HepG2 (cell line): ENCODE measurements at regions not wholly inside any gene's neighbourhood (a gene's known extent, or its start where the extent isn't known, plus 50 kb on each side); places are given as distances from the start of the nearest gene placed in this dataset.
A peak's percentile ranks its signal among the peaks of the same experiment; 100 is the strongest.

Experiments used
- ATAC-seq: fragments of 200-7000 bp; cut with Tn5 transposase; 3 replicates; pipeline ENCODE4 v1.9.1; 2020; ENCODE audit warnings: mild to moderate bottlenecking, moderate library complexity
- BruUV-seq: library from RNA; stranded (reverse); fragments of 400-500 nt; replicated peaks from 2 replicates; lab custom pipeline; 2021; lab: Mats Ljungman, UMichigan
- CTCF ChIA-PET: fragments of 300-600 bp; formaldehyde crosslinking; extraction: SDS; loops from one replicate; lab custom pipeline; 2021; ENCODE audit warnings: low total read pairs, inconsistent platforms, low intra/inter-chr PET ratio; lab: Yijun Ruan, JAX
- POLR2A ChIA-PET: fragments of 350-600 bp; sonication (Branson Sonifier 250); formaldehyde crosslinking; loops from one replicate; lab custom pipeline; 2020; ENCODE audit warnings: antibody characterized with exemption, inconsistent platforms; lab: Yijun Ruan, JAX
- DNase-seq: peaks from one replicate; pipeline ENCODE4 v3.0.0-alpha.2; 2015; ENCODE audit warnings: low spot score
- FAIRE-seq: peaks from 3 replicates; lab custom pipeline; 2011; peaks lifted over from hg19 to GRCh38; lab: Jason Lieb, UNC
- H2AFZ ChIP-seq: one replicate; pipeline ENCODE4 v1.6.1; 2011; ENCODE audit warnings: low read length, inconsistent platforms
- H3K27ac ChIP-seq: fragments of 300-600 bp; 3 replicates; pipeline ENCODE4 v1.8.0; 2011; ENCODE audit warnings: mixed run types, mild to moderate bottlenecking, mixed read lengths, low read length, inconsistent platforms; ENCODE audit not compliant: insufficient read depth; ENCODE audit errors: extremely low read length
- H3K27me3 ChIP-seq, 2 experiments: fragments of 200-600 bp in 1 of 2; 2 replicates in 1 of 2; 3 replicates in 1 of 2; pipeline versions ENCODE4 v1.6.0 to v1.8.0; 2011; ENCODE audit warnings: low read length in 2 of 2, mild to moderate bottlenecking in 2 of 2, moderate library complexity in 2 of 2, inconsistent platforms in 1 of 2; ENCODE audit not compliant: insufficient read depth in 2 of 2, control insufficient read depth in 1 of 2
- H3K36me3 ChIP-seq, 2 experiments: fragments of 200-600 bp in 1 of 2; replicated peaks in 1 of 2; 2 replicates in 1 of 2; 3 replicates in 1 of 2; pipeline versions ENCODE4 v1.5.1 to v1.8.0; 2011; ENCODE audit warnings: low read length in 2 of 2, inconsistent platforms in 1 of 2; ENCODE audit not compliant: insufficient read depth in 2 of 2, control insufficient read depth in 1 of 2
- H3K4me1 ChIP-seq: 2 replicates; pipeline ENCODE4 v1.5.1; 2012; ENCODE audit warnings: low read length, inconsistent platforms; ENCODE audit not compliant: insufficient read depth
- H3K4me2 ChIP-seq: 2 replicates; pipeline ENCODE4 v1.6.0; 2011; ENCODE audit warnings: low read depth, low read length, inconsistent platforms
- H3K4me3 ChIP-seq, 3 experiments: fragments of 200-600 bp in 1 of 3; sonication (generic), shearing (Covaris generic) in 1 of 3; replicated peaks in 1 of 3; 2 replicates each; pipeline ENCODE4 v1.5.1; 2011 to 2016; ENCODE audit warnings: low read length in 3 of 3, inconsistent platforms in 2 of 3, low read depth in 2 of 3, mild to moderate bottlenecking in 2 of 3, control low read depth in 1 of 3, mixed read lengths in 1 of 3; ENCODE audit not compliant: insufficient read depth in 1 of 3
- H3K79me2 ChIP-seq: one replicate; pipeline ENCODE4 v1.6.1; 2011; ENCODE audit warnings: low read length, inconsistent platforms; ENCODE audit not compliant: insufficient read depth
- H3K9ac ChIP-seq: 2 replicates; pipeline ENCODE4 v1.6.0; 2011; ENCODE audit warnings: mild to moderate bottlenecking, low read depth, low read length, inconsistent platforms; ENCODE audit not compliant: insufficient read depth
- H3K9me3 ChIP-seq: 2 replicates; pipeline ENCODE4 v1.5.1; 2012; ENCODE audit warnings: mild to moderate bottlenecking, low read length
- H4K20me1 ChIP-seq: 2 replicates; pipeline ENCODE4 v1.6.0; 2011; ENCODE audit warnings: inconsistent platforms, mild to moderate bottlenecking, low read length, moderate library complexity; ENCODE audit not compliant: insufficient read depth
- FOXJ3 ChIP-seq: sonication (generic); formaldehyde crosslinking; IDR thresholded peaks from 2 replicates; pipeline ENCODE4 v1.4.0; 2020; ENCODE audit warnings: missing genetic modification reagents, mild to moderate bottlenecking, borderline replicate concordance
- MAFF ChIP-seq: IDR thresholded peaks from 2 replicates; pipeline ENCODE4 v1.6.1; 2011; ENCODE audit warnings: low read depth, low read length, improper control_type of control experiment
- MAFK ChIP-seq, 2 experiments: IDR thresholded peaks in 1 of 2; conservative IDR thresholded peaks in 1 of 2; 2 replicates each; pipeline ENCODE4 v1.6.1; 2011; ENCODE audit warnings: improper control_type of control experiment in 2 of 2, low read length in 2 of 2
- ZFY ChIP-seq: sonication (generic); formaldehyde crosslinking; IDR thresholded peaks from 2 replicates; pipeline ENCODE4 v1.4.0; 2020; ENCODE audit warnings: missing genetic modification reagents
- ZNF704 ChIP-seq: sonication (generic); formaldehyde crosslinking; IDR thresholded peaks from 2 replicates; pipeline ENCODE4 v1.8.1; 2023; ENCODE audit warnings: mild to moderate bottlenecking, inconsistent platforms, moderate library complexity, missing genetic modification reagents, borderline replicate concordance
- ZSCAN9 ChIP-seq: IDR thresholded peaks from 2 replicates; pipeline ENCODE4 v1.6.1; 2016; ENCODE audit warnings: borderline replicate concordance
- WGBS: methylation state at CpG from one replicate; pipeline ENCODE4 v1.1.6; 2017; ENCODE audit warnings: low lambda C conversion rate; 5-methylcytosine and 5-hydroxymethylcytosine counted together
- in situ Hi-C: cut with HindIII; loops from 2 replicates; pipeline ENCODE4 v1.10.0; 2017; ENCODE audit warnings: low pct_unique_long_range_greater_than_20kb; ENCODE audit not compliant: extremely low pct_ligation_motif_present
- intact Hi-C: fragments of 100-400 bp; cut with micrococcal nuclease; formaldehyde crosslinking; loops from one replicate; pipeline ENCODE4 v1.10.0; 2022; ENCODE audit not compliant: unreplicated experiment
- TF ChIP-seq, protein P1 (sequence below): sonication (generic); formaldehyde crosslinking; IDR thresholded peaks from 2 replicates; pipeline ENCODE4 v1.5.0; 2020; ENCODE audit warnings: mild to moderate bottlenecking, missing genetic modification reagents, borderline replicate concordance
- TF ChIP-seq, protein P2 (sequence below): sonication (generic); formaldehyde crosslinking; IDR thresholded peaks from 2 replicates; pipeline ENCODE4 v1.4.0; 2020; ENCODE audit warnings: missing genetic modification reagents
- TF ChIP-seq, protein P3 (sequence below): sonication (generic); formaldehyde crosslinking; IDR thresholded peaks from 2 replicates; pipeline ENCODE4 v1.4.0; 2020; ENCODE audit warnings: missing genetic modification reagents
- TF ChIP-seq, protein P4 (sequence below): sonication (generic); formaldehyde crosslinking; IDR thresholded peaks from 2 replicates; pipeline ENCODE4 v1.5.1; 2020; ENCODE audit warnings: mild to moderate bottlenecking, missing genetic modification reagents, borderline replicate concordance

DNA sequence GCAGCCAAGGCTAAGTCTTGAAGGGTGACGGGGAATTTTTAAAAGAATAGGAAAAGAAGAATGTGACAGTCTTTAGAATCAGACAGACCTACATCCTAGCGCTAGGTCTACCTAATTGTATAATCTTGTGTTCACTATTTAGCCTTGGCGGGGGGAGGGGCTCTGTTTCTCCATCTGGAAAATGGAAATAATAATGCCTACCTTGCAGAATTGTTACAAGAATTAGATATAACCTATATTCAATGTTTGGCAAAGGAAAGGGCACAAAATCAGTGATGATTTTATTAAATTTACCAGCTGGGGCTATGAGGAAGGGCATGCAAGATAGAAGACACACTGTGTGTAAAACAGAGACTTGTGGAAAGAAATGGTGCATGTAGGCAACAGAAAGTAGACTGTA is 154.8 kb downstream of the ZBTB18 start:
- no peak overlapping the region for H3K27ac ChIP-seq
- DNase-seq (no peak), FAIRE-seq (no peak), ATAC-seq (no peak)
- ChIA-PET CTCF (no interaction called here), POLR2A (no interaction called here)
- no peaks in the 10 kb centered on the region for H3K9me3 ChIP-seq
- no peaks in the 10 kb centered on the region for H4K20me1 ChIP-seq
- no peak overlapping the region for H3K9ac ChIP-seq
- in situ Hi-C loops, result no loop called here
- no peaks in the 10 kb centered on the region for H3K36me3 ChIP-seq
- H3K79me2 ChIP-seq, result no peaks in the 10 kb centered on the region
- peaks cover 0 to 11% of the 10 kb centered on the region in 2 experiments; a peak in 4 of 5 replicates for H3K27me3 ChIP-seq
- no peak overlapping the region for H2AFZ ChIP-seq
- intact Hi-C loops, result no loop called here
- no peak overlapping the region for H3K4me2 ChIP-seq
- 63% methylated on average over 3 of the region's 3 CpGs for WGBS
- H3K4me3 ChIP-seq, result no peak overlapping the region
- peaks cover 22% of the 10 kb centered on the region for H3K4me1 ChIP-seq
- no TSS peak for BruUV-seq
- TF ChIP-seq ZFY (CRISPR knock-in tag), result no peak
- TF ChIP-seq, protein P1, sequence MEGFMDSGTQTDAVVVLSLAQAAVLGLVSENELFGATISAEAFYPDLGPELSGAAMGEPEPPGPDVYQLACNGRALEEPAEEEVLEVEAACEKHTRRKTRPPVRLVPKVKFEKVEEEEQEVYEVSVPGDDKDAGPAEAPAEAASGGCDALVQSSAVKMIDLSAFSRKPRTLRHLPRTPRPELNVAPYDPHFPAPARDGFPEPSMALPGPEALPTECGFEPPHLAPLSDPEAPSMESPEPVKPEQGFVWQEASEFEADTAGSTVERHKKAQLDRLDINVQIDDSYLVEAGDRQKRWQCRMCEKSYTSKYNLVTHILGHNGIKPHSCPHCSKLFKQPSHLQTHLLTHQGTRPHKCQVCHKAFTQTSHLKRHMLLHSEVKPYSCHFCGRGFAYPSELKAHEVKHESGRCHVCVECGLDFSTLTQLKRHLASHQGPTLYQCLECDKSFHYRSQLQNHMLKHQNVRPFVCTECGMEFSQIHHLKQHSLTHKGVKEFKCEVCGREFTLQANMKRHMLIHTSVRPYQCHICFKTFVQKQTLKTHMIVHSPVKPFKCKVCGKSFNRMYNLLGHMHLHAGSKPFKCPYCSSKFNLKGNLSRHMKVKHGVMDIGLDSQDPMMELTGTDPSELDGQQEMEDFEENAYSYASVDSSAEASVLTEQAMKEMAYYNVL (CRISPR knock-in tag), result no peak
- no peak for TF ChIP-seq ZSCAN9
- peak; percentile 59 for TF ChIP-seq MAFF
- TF ChIP-seq FOXJ3 (CRISPR knock-in tag), result no peak
- TF ChIP-seq, protein P2, sequence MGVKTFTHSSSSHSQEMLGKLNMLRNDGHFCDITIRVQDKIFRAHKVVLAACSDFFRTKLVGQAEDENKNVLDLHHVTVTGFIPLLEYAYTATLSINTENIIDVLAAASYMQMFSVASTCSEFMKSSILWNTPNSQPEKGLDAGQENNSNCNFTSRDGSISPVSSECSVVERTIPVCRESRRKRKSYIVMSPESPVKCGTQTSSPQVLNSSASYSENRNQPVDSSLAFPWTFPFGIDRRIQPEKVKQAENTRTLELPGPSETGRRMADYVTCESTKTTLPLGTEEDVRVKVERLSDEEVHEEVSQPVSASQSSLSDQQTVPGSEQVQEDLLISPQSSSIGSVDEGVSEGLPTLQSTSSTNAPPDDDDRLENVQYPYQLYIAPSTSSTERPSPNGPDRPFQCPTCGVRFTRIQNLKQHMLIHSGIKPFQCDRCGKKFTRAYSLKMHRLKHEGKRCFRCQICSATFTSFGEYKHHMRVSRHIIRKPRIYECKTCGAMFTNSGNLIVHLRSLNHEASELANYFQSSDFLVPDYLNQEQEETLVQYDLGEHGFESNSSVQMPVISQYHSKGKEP (CRISPR knock-in tag), result no peak
- TF ChIP-seq MAFK (conservative IDR thresholded peaks at IDR 0.05 in 1 of 2, IDR thresholded peaks at IDR 0.05 in 1 of 2; ENCODE audit: low read length in 2 of 2), result peak; percentile 17 to 72; a peak in 3 of 4 replicates
- TF ChIP-seq, protein P3, sequence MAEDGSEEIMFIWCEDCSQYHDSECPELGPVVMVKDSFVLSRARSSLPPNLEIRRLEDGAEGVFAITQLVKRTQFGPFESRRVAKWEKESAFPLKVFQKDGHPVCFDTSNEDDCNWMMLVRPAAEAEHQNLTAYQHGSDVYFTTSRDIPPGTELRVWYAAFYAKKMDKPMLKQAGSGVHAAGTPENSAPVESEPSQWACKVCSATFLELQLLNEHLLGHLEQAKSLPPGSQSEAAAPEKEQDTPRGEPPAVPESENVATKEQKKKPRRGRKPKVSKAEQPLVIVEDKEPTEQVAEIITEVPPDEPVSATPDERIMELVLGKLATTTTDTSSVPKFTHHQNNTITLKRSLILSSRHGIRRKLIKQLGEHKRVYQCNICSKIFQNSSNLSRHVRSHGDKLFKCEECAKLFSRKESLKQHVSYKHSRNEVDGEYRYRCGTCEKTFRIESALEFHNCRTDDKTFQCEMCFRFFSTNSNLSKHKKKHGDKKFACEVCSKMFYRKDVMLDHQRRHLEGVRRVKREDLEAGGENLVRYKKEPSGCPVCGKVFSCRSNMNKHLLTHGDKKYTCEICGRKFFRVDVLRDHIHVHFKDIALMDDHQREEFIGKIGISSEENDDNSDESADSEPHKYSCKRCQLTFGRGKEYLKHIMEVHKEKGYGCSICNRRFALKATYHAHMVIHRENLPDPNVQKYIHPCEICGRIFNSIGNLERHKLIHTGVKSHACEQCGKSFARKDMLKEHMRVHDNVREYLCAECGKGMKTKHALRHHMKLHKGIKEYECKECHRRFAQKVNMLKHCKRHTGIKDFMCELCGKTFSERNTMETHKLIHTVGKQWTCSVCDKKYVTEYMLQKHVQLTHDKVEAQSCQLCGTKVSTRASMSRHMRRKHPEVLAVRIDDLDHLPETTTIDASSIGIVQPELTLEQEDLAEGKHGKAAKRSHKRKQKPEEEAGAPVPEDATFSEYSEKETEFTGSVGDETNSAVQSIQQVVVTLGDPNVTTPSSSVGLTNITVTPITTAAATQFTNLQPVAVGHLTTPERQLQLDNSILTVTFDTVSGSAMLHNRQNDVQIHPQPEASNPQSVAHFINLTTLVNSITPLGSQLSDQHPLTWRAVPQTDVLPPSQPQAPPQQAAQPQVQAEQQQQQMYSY (CRISPR knock-in tag), result no peak
- TF ChIP-seq, protein P4, sequence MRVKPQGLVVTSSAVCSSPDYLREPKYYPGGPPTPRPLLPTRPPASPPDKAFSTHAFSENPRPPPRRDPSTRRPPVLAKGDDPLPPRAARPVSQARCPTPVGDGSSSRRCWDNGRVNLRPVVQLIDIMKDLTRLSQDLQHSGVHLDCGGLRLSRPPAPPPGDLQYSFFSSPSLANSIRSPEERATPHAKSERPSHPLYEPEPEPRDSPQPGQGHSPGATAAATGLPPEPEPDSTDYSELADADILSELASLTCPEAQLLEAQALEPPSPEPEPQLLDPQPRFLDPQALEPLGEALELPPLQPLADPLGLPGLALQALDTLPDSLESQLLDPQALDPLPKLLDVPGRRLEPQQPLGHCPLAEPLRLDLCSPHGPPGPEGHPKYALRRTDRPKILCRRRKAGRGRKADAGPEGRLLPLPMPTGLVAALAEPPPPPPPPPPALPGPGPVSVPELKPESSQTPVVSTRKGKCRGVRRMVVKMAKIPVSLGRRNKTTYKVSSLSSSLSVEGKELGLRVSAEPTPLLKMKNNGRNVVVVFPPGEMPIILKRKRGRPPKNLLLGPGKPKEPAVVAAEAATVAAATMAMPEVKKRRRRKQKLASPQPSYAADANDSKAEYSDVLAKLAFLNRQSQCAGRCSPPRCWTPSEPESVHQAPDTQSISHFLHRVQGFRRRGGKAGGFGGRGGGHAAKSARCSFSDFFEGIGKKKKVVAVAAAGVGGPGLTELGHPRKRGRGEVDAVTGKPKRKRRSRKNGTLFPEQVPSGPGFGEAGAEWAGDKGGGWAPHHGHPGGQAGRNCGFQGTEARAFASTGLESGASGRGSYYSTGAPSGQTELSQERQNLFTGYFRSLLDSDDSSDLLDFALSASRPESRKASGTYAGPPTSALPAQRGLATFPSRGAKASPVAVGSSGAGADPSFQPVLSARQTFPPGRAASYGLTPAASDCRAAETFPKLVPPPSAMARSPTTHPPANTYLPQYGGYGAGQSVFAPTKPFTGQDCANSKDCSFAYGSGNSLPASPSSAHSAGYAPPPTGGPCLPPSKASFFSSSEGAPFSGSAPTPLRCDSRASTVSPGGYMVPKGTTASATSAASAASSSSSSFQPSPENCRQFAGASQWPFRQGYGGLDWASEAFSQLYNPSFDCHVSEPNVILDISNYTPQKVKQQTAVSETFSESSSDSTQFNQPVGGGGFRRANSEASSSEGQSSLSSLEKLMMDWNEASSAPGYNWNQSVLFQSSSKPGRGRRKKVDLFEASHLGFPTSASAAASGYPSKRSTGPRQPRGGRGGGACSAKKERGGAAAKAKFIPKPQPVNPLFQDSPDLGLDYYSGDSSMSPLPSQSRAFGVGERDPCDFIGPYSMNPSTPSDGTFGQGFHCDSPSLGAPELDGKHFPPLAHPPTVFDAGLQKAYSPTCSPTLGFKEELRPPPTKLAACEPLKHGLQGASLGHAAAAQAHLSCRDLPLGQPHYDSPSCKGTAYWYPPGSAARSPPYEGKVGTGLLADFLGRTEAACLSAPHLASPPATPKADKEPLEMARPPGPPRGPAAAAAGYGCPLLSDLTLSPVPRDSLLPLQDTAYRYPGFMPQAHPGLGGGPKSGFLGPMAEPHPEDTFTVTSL (CRISPR knock-in tag), result no peak
- no peak for TF ChIP-seq ZNF704 (CRISPR knock-in tag)
